ENCODE measurements at regions not wholly inside any gene's neighbourhood (a gene's known extent, or its start where the extent isn't known, plus 50 kb on each side); places are given as distances from the start of the nearest gene placed in this dataset.

- no TSS peak for BruUV-seq (replicated peaks)
- intact Hi-C loops (cut with micrococcal nuclease): no loop called here
Measured at GRCh38 chr6:84467296-84467695, 239.9 kb upstream of the CEP162 start.

More at GRCh38 chr6:84467296-84467695, 239.9 kb upstream of the CEP162 start:
- Histone ChIP-seq H3K9ac (ENCODE audit: insufficient read depth in 1 of 2, low read depth in 2 of 2, low read length in 2 of 2) (no peak overlapping the region), H3K9me3 (replicated peaks; ENCODE audit: control insufficient read depth, insufficient read depth, low read depth, low read length) (no peaks in the 10 kb centered on the region), H3K79me2 (ENCODE audit: control insufficient read depth, insufficient read depth, low read length) (no peaks in the 10 kb centered on the region), H3K4me3 (no peak overlapping the region), H2AFZ (ENCODE audit: low read depth, low read length) (no peak overlapping the region), H3K4me1 (replicated peaks in 1 of 2; ENCODE audit: control insufficient read depth in 2 of 2, insufficient read depth in 2 of 2, low read length in 2 of 2) (no peaks in the 10 kb centered on the region), H3K4me2 (ENCODE audit: insufficient read depth, low read length) (no peak overlapping the region), H3K9me1 (ENCODE audit: control insufficient read depth, insufficient read depth, low read length) (no peaks in the 10 kb centered on the region), H3K27ac (ENCODE audit: extremely low read depth, low read depth, low read length) (no peak overlapping the region), H3K36me3 (ENCODE audit: control insufficient read depth, insufficient read depth, low read length) (no peaks in the 10 kb centered on the region), H3K27me3 (ENCODE audit: control insufficient read depth in 2 of 2, insufficient read depth in 2 of 2, low read length in 2 of 2) (no peaks in the 10 kb centered on the region; a peak in 1 of 5 replicates), H4K20me1 (replicated peaks; ENCODE audit: control insufficient read depth, insufficient read depth, low read length) (no peaks in the 10 kb centered on the region)
- CTCF ChIA-PET (ENCODE audit: low intra/inter-chr PET ratio): no interaction called here
- TF ChIP-seq KDM4B (IDR thresholded peaks at IDR 0.05; ENCODE audit: borderline replicate concordance in 2 of 2, low read depth in 1 of 2) (no peak), ZNF174 (CRISPR knock-in tag; IDR thresholded peaks at IDR 0.05) (no peak), HDAC1 (IDR thresholded peaks at IDR 0.05) (no peak), CHD2 (IDR thresholded peaks at IDR 0.05; ENCODE audit: low read depth, low read length) (no peak), CBX1 (IDR thresholded peaks at IDR 0.05; ENCODE audit: low read depth) (no peak), SMAD2 (IDR thresholded peaks at IDR 0.05; ENCODE audit: low read depth, low read length) (no peak), MITF (IDR thresholded peaks at IDR 0.05) (no peak)
- TF ChIP-seq, protein P1, sequence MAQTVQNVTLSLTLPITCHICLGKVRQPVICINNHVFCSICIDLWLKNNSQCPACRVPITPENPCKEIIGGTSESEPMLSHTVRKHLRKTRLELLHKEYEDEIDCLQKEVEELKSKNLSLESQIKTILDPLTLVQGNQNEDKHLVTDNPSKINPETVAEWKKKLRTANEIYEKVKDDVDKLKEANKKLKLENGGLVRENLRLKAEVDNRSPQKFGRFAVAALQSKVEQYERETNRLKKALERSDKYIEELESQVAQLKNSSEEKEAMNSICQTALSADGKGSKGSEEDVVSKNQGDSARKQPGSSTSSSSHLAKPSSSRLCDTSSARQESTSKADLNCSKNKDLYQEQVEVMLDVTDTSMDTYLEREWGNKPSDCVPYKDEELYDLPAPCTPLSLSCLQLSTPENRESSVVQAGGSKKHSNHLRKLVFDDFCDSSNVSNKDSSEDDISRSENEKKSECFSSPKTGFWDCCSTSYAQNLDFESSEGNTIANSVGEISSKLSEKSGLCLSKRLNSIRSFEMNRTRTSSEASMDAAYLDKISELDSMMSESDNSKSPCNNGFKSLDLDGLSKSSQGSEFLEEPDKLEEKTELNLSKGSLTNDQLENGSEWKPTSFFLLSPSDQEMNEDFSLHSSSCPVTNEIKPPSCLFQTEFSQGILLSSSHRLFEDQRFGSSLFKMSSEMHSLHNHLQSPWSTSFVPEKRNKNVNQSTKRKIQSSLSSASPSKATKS (CRISPR knock-in tag; IDR thresholded peaks at IDR 0.05): no peak
- TF ChIP-seq, protein P2, sequence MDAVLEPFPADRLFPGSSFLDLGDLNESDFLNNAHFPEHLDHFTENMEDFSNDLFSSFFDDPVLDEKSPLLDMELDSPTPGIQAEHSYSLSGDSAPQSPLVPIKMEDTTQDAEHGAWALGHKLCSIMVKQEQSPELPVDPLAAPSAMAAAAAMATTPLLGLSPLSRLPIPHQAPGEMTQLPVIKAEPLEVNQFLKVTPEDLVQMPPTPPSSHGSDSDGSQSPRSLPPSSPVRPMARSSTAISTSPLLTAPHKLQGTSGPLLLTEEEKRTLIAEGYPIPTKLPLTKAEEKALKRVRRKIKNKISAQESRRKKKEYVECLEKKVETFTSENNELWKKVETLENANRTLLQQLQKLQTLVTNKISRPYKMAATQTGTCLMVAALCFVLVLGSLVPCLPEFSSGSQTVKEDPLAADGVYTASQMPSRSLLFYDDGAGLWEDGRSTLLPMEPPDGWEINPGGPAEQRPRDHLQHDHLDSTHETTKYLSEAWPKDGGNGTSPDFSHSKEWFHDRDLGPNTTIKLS (IDR thresholded peaks at IDR 0.05; ENCODE audit: borderline replicate concordance, low read depth): no peak
- FAIRE-seq (no peak), ATAC-seq (no peak), DNase-seq (ENCODE audit: extremely low read depth in 1 of 4, low spot score in 3 of 4) (no peak)
- in situ Hi-C loops (cut with MboI): no loop called here
- POLR2A ChIA-PET: no interaction called here

All from K562 (cell line).